IMR-90 (cell line): ENCODE measurements at regions not wholly inside any gene's neighbourhood (a gene's known extent, or its start where the extent isn't known, plus 50 kb on each side); places are given as distances from the start of the nearest gene placed in this dataset.

Experiments
- ATAC-seq: fragments of 200-7000 bp; cut with Tn5 transposase; 2 replicates; pipeline ENCODE4 v1.9.1; 2020; ENCODE audit warnings: low read depth, mild to moderate bottlenecking, moderate library complexity
- BruUV-seq: library from RNA; stranded (reverse); fragments of 400-500 nt; replicated peaks from 2 replicates; lab custom pipeline; 2021; lab: Mats Ljungman, UMichigan
- CTCF ChIA-PET: fragments of 300-600 bp; formaldehyde crosslinking; extraction: SDS; loops from one replicate; lab custom pipeline; 2021; ENCODE audit warnings: antibody characterized with exemption; lab: Yijun Ruan, JAX
- POLR2A ChIA-PET: fragments of 300-600 bp; sonication (Branson Sonifier 250); formaldehyde crosslinking; loops from one replicate; lab custom pipeline; 2022; ENCODE audit warnings: antibody characterized with exemption; ENCODE audit not compliant: unreplicated experiment; lab: Charles Lee
- DNase-seq: peaks from one replicate; pipeline ENCODE4 v3.0.0; 2013
- H2AFZ ChIP-seq: replicated peaks from 2 replicates; pipeline ENCODE3; 2013; ENCODE audit warnings: low read length, mild to moderate bottlenecking; ENCODE audit not compliant: poor library complexity
- H2AK5ac ChIP-seq: 2 replicates; pipeline ENCODE4 v1.6.1; 2013; ENCODE audit warnings: low read depth, low read length, inconsistent platforms
- H2AK9ac ChIP-seq: replicated peaks from 2 replicates; pipeline ENCODE3; 2013; ENCODE audit warnings: mild to moderate bottlenecking, low read depth, low read length, moderate library complexity; ENCODE audit not compliant: poor library complexity
- H2BK120ac ChIP-seq: 2 replicates; pipeline ENCODE4 v1.6.1; 2013; ENCODE audit warnings: low read depth, low read length, inconsistent platforms
- H2BK15ac ChIP-seq: 3 replicates; pipeline ENCODE4 v1.6.1; 2013; ENCODE audit warnings: low read depth, low read length, inconsistent platforms
- H2BK20ac ChIP-seq: 2 replicates; pipeline ENCODE4 v1.6.1; 2013; ENCODE audit warnings: low read depth, mild to moderate bottlenecking, inconsistent platforms, low read length, moderate library complexity
- H2BK5ac ChIP-seq: 2 replicates; pipeline ENCODE4 v1.6.1; 2013; ENCODE audit warnings: mild to moderate bottlenecking, low read depth, low read length, inconsistent platforms; ENCODE audit not compliant: poor library complexity, severe bottlenecking
- H3K14ac ChIP-seq: replicated peaks from 2 replicates; pipeline ENCODE4 v1.6.1; 2013; ENCODE audit warnings: low read depth, low read length, inconsistent platforms
- H3K18ac ChIP-seq: 2 replicates; pipeline ENCODE4 v1.6.1; 2013; ENCODE audit warnings: low read depth, low read length, control low read depth
- H3K23ac ChIP-seq: 2 replicates; pipeline ENCODE4 v1.6.1; 2013; ENCODE audit warnings: low read depth, low read length, inconsistent platforms
- H3K27ac ChIP-seq: 2 replicates; pipeline ENCODE4 v1.5.1; 2013; ENCODE audit warnings: mild to moderate bottlenecking, control low read depth, low read length; ENCODE audit not compliant: insufficient read depth
- H3K27me3 ChIP-seq: 2 replicates; pipeline ENCODE4 v1.6.1; 2013; ENCODE audit warnings: low read length; ENCODE audit not compliant: control insufficient read depth, insufficient read depth
- H3K36me3 ChIP-seq: 2 replicates; pipeline ENCODE4 v1.6.1; 2013; ENCODE audit warnings: low read length, mixed read lengths; ENCODE audit not compliant: control insufficient read depth, insufficient read depth
- H3K4ac ChIP-seq: 2 replicates; pipeline ENCODE4 v1.6.1; 2013; ENCODE audit warnings: low read depth, low read length, inconsistent platforms
- H3K4me1 ChIP-seq: 2 replicates; pipeline ENCODE4 v1.6.1; 2013; ENCODE audit warnings: low read length, mixed read lengths; ENCODE audit not compliant: control insufficient read depth, insufficient read depth
- H3K4me2 ChIP-seq: 2 replicates; pipeline ENCODE4 v1.6.1; 2013; ENCODE audit warnings: low read depth, mild to moderate bottlenecking, control low read depth, low read length, moderate library complexity
- H3K4me3 ChIP-seq: 2 replicates; pipeline ENCODE4 v1.5.1; 2013; ENCODE audit warnings: low read depth, mild to moderate bottlenecking, control low read depth, low read length, moderate library complexity; ENCODE audit not compliant: insufficient read depth
- H3K56ac ChIP-seq: 2 replicates; pipeline ENCODE4 v1.6.1; 2013; ENCODE audit warnings: low read length, inconsistent platforms; ENCODE audit not compliant: insufficient read depth; ENCODE audit errors: extremely low read depth
- H3K79me1 ChIP-seq, 2 experiments: 2 replicates each; pipeline ENCODE4 v1.6.1; 2013; ENCODE audit warnings: low read length in 2 of 2, inconsistent platforms in 1 of 2, low read depth in 1 of 2
- H3K9ac ChIP-seq: 2 replicates; pipeline ENCODE4 v1.6.1; 2013; ENCODE audit warnings: low read depth, low read length, control low read depth
- H3K9me1 ChIP-seq: 2 replicates; pipeline ENCODE4 v1.6.1; 2013; ENCODE audit warnings: low read length, inconsistent platforms; ENCODE audit not compliant: insufficient read depth
- H3K9me3 ChIP-seq: 2 replicates; pipeline ENCODE4 v1.6.1; 2013; ENCODE audit warnings: low read length; ENCODE audit not compliant: control insufficient read depth, insufficient read depth
- H4K20me1 ChIP-seq: 2 replicates; pipeline ENCODE4 v1.6.1; 2013; ENCODE audit warnings: low read length, inconsistent platforms; ENCODE audit not compliant: insufficient read depth
- H4K5ac ChIP-seq: 2 replicates; pipeline ENCODE4 v1.6.1; 2013; ENCODE audit warnings: mild to moderate bottlenecking, low read depth, low read length, control low read depth
- H4K8ac ChIP-seq, 2 experiments: 2 replicates each; pipeline ENCODE4 v1.6.1; 2013; ENCODE audit warnings: low read depth in 2 of 2, low read length in 2 of 2, control low read depth in 1 of 2, inconsistent platforms in 1 of 2
- H4K91ac ChIP-seq: 2 replicates; pipeline ENCODE4 v1.6.1; 2013; ENCODE audit warnings: low read depth, low read length, inconsistent platforms; ENCODE audit not compliant: insufficient read depth
- BHLHE40 ChIP-seq: fragments of 150-350 bp; IDR thresholded peaks from 2 replicates; pipeline ENCODE4 v1.6.1; 2016; ENCODE audit warnings: mild to moderate bottlenecking, low read depth, low read length
- FOS ChIP-seq: fragments of 150-350 bp; IDR thresholded peaks from 2 replicates; pipeline ENCODE4 v1.6.1; 2016; ENCODE audit warnings: low read depth, low read length
- NFE2L2 ChIP-seq: fragments of 150-350 bp; IDR thresholded peaks from 2 replicates; pipeline ENCODE4 v1.6.1; 2016; ENCODE audit warnings: low read depth, mild to moderate bottlenecking, low read length
- POLR2A ChIP-seq: IDR thresholded peaks from 2 replicates; pipeline ENCODE4 v1.6.1; 2012; ENCODE audit warnings: mild to moderate bottlenecking, low read depth, low read length
- WGBS, 2 experiments: methylation state at CpG; one replicate each; pipeline versions ENCODE4 v1.1.5 to v1.1.7; 2013; ENCODE audit warnings: missing lambda C conversion rate in 2 of 2; ENCODE audit not compliant: insufficient read length in 1 of 2; ENCODE audit errors: extremely low coverage in 2 of 2; 5-methylcytosine and 5-hydroxymethylcytosine counted together
- dilution Hi-C: fragments of 300-500 bp; cut with HindIII; formaldehyde crosslinking; loops from one replicate; pipeline ENCODE4 v1.14.3; 2018; ENCODE audit warnings: low sequenced_read_pairs; ENCODE audit not compliant: unreplicated experiment
- in situ Hi-C: fragments of 300-500 bp; cut with MboI; formaldehyde crosslinking; loops from 3 replicates; pipeline ENCODE4 v1.14.3; 2019; ENCODE audit warnings: low sequenced_read_pairs, inconsistent platforms, mixed read lengths
- intact Hi-C: fragments of 100-400 bp; cut with micrococcal nuclease; formaldehyde crosslinking; loops from 2 replicates; pipeline ENCODE4 v1.10.0; 2022
- TF ChIP-seq, protein P1 (sequence below): fragments of 150-350 bp; IDR thresholded peaks from 2 replicates; pipeline ENCODE4 v1.6.1; 2017; ENCODE audit warnings: mild to moderate bottlenecking, antibody characterized with exemption, low read length, low read depth

DNA sequence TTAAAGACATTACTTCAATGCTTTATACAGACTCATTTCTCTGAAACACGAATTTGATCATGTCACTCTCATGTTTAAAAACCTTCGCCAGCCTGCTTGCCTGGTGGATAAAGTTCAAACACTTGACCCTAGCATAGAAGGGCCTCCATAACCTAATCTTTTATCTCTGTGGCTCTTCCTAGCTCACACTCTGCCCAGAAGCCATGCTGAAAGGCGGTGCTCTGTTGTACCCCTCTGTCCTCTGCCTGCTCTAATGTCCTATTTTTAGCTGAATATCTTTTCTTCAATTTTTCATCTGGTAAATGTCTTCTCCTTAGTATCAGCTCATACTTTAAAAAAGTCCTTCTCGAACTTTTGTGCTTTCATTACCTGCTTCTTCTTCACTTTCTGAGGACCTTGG lies 302.6 kb upstream of the BOD1L1 start:
- Histone ChIP-seq H3K27ac (no peak overlapping the region), H2BK120ac (no peak overlapping the region), H4K5ac (peak overlapping the region; percentile 17; the same call in 1 of the 2 replicates), H3K9me1 (no peaks in the 10 kb centered on the region), H2BK5ac (no peak overlapping the region), H3K18ac (no peak overlapping the region; the same call in 1 of the 2 replicates), H3K4ac (no peak overlapping the region), H3K27me3 (no peaks in the 10 kb centered on the region), H4K8ac (no peak overlapping the region), H3K9me3 (peaks cover 3% of the 10 kb centered on the region), H4K91ac (no peak overlapping the region), H2AK5ac (0 out of 2 replicates have a peak overlapping the region, but pooled peaks have one; percentile 60), H3K14ac (no peak overlapping the region), H3K4me2 (no peak overlapping the region), H3K56ac (no peak overlapping the region), H3K79me1 (no peaks in the 10 kb centered on the region), H2AFZ (no peak overlapping the region), H4K20me1 (no peaks in the 10 kb centered on the region), H3K36me3 (no peaks in the 10 kb centered on the region), H3K4me3 (no peak overlapping the region), H2BK15ac (no peak overlapping the region), H3K23ac (no peak overlapping the region), H3K9ac (no peak overlapping the region), H2AK9ac (no peak overlapping the region), H3K4me1 (peaks cover 6% of the 10 kb centered on the region), H2BK20ac (no peak overlapping the region)
- no peak for TF ChIP-seq POLR2A
- no peak for TF ChIP-seq NFE2L2
- TF ChIP-seq, protein P1, sequence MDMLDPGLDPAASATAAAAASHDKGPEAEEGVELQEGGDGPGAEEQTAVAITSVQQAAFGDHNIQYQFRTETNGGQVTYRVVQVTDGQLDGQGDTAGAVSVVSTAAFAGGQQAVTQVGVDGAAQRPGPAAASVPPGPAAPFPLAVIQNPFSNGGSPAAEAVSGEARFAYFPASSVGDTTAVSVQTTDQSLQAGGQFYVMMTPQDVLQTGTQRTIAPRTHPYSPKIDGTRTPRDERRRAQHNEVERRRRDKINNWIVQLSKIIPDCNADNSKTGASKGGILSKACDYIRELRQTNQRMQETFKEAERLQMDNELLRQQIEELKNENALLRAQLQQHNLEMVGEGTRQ, result no peak
- no peak for TF ChIP-seq BHLHE40
- TF ChIP-seq FOS, result no peak
- dilution Hi-C loops, result no loop called here
- no TSS peak for BruUV-seq
- in situ Hi-C loops, result no loop called here
- ChIA-PET POLR2A (interaction anchor here (0.7 kb wide), 1 partner anchor 9 kb away, joined by 4 read pairs; no protein-coding TSS in a partner anchor), CTCF (interaction anchor here (0.6 kb wide), 1 partner anchor 276 kb away, joined by 3 read pairs; no protein-coding TSS in a partner anchor)
- DNase-seq (no peak), ATAC-seq (no peak)
- intact Hi-C loops, result no loop called here
- 76% methylated on average over 3 of the region's 4 CpGs; no CpG with 5 or more reads in 1 of the 2 experiments for WGBS, 2 experiments
